ENCODE measurements at regions not wholly inside any gene's neighbourhood (a gene's known extent, or its start where the extent isn't known, plus 50 kb on each side); places are given as distances from the start of the nearest gene placed in this dataset.
"Not testable (repeated sequence)": the region's sequence is repeated elsewhere in the genome, so short reads cannot be mapped to it uniquely, and the experiment has no call there.

- no peak for DNase-seq (ENCODE audit: low read depth)
- no peak overlapping the region for H3K4me3 ChIP-seq (ENCODE audit: control insufficient read depth, low read depth, low read length)
- no peak for TF ChIP-seq CTCF (IDR thresholded peaks at IDR 0.05; ENCODE audit: control insufficient read depth, insufficient read depth, low read depth, low read length, missing control alignments)
Measured at GRCh38 chr18:1104181-1104881, 199.7 kb downstream of the ADCYAP1 start.

GRCh38 chr18:1124495-1124894 is 219.8 kb downstream of the ADCYAP1 start:
- H3K4me3 ChIP-seq (ENCODE audit: control insufficient read depth, low read depth, low read length): no peak overlapping the region
- TF ChIP-seq CTCF (IDR thresholded peaks at IDR 0.05; ENCODE audit: control insufficient read depth, insufficient read depth, low read depth, low read length, missing control alignments): no peak
- no peak for DNase-seq (ENCODE audit: low read depth)

- H3K4me3 ChIP-seq (ENCODE audit: control insufficient read depth, low read depth, low read length): no peak overlapping the region
- no peak for TF ChIP-seq CTCF (IDR thresholded peaks at IDR 0.05; ENCODE audit: control insufficient read depth, insufficient read depth, low read depth, low read length, missing control alignments)
- no peak for DNase-seq (ENCODE audit: low read depth)
Measured at GRCh38 chr18:1133541-1133940, 228.9 kb downstream of the ADCYAP1 start.

- no peak for DNase-seq (ENCODE audit: low read depth)
- no peak overlapping the region for H3K4me3 ChIP-seq (ENCODE audit: control insufficient read depth, low read depth, low read length)
- TF ChIP-seq CTCF (IDR thresholded peaks at IDR 0.05; ENCODE audit: control insufficient read depth, insufficient read depth, low read depth, low read length, missing control alignments): no peak
Measured at GRCh38 chr18:1147730-1148129, 243.1 kb downstream of the ADCYAP1 start.

GRCh38 chr18:1149709-1150108 is 245.0 kb downstream of the ADCYAP1 start:
- DNase-seq (ENCODE audit: low read depth): no peak
- no peak for TF ChIP-seq CTCF (IDR thresholded peaks at IDR 0.05; ENCODE audit: control insufficient read depth, insufficient read depth, low read depth, low read length, missing control alignments)
- no peak overlapping the region for H3K4me3 ChIP-seq (ENCODE audit: control insufficient read depth, low read depth, low read length)

- DNase-seq (ENCODE audit: low read depth): no peak
- no peak overlapping the region for H3K4me3 ChIP-seq (ENCODE audit: control insufficient read depth, low read depth, low read length)
- no peak for TF ChIP-seq CTCF (IDR thresholded peaks at IDR 0.05; ENCODE audit: control insufficient read depth, insufficient read depth, low read depth, low read length, missing control alignments)
Measured at GRCh38 chr18:1150344-1150743, 245.7 kb downstream of the ADCYAP1 start.

- not testable (repeated sequence) for DNase-seq (ENCODE audit: low read depth); H3K4me3 ChIP-seq (ENCODE audit: control insufficient read depth, low read depth, low read length)
Measured at GRCh38 chr18:1152958-1153357, 248.3 kb downstream of the ADCYAP1 start.

Data from AG09309 (cell line).